LHCN-M2 (cell line): ENCODE measurements at regions not wholly inside any gene's neighbourhood (a gene's known extent, or its start where the extent isn't known, plus 50 kb on each side); places are given as distances from the start of the nearest gene placed in this dataset.

ENCODE experiments used
- DNase-seq: peaks from one replicate; pipeline ENCODE4 v3.0.0-alpha.2; 2012; ENCODE audit warnings: low read depth

DNA sequence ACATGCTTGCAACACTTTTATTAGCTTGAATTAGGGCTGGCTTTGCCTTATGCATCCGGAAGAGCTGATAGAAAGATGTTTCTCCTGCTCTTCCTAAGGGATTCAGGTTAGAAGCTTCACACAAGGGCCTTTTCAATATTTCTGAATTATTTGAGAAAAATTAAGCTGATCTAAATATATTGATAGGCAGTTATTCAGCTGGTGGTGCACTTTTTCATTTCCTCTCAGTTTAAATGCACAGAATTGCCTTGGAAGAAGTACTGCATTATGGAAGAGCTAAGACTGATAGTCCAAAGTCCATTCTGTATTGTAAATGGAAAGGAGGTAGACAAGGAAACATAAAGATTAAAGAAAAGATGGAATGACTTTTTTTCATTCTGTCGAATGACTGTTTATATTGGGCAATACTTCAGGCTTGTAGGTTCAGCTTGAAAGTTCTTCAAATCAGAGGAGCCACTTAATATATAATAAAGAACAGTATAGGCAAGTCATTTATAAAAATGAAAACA, 398.4 kb upstream of the B3GALT2 start:
- no peak for DNase-seq

DNA sequence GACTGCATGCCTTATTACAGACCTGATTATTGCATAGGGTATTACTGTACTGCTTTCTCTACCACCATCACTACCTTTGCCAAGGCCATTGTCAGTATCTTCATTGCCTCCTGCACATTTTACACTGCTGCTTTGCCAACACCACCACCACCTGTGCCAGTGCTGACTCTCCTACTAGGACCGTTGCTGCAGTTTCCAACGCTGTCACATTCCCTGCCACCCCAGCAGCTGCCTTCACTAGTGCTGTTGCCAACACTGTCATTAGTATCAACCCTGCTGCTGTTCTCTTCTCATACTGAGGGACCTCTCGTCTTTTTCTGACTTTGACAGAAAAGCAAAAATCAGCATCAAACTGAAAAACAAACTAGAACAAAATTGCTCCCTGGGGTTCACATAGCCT, 394.9 kb upstream of the B3GALT2 start:
- DNase-seq: no peak

GRCh38 chr1:193580419-193580818, 394.0 kb upstream of the B3GALT2 start:
- no peak for DNase-seq

DNA sequence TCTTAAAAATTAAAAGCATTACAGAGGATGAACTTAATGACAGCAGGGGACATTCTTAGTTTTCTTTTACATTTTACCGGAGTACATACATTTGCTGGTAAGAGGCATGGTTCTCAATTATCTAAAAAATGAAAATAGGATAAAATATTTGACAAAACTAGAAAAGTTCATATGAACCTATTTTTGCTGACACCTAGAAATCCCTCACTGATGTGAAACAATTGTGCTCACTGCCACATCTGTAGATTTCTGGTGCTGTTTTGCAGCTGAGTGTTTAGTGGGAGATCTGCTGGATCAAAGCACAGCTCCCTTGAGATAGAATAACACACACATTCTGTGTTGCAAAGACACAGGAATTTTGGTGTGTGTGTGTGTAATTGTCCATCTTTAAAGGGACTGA, 392.9 kb upstream of the B3GALT2 start:
- no peak for DNase-seq

DNA sequence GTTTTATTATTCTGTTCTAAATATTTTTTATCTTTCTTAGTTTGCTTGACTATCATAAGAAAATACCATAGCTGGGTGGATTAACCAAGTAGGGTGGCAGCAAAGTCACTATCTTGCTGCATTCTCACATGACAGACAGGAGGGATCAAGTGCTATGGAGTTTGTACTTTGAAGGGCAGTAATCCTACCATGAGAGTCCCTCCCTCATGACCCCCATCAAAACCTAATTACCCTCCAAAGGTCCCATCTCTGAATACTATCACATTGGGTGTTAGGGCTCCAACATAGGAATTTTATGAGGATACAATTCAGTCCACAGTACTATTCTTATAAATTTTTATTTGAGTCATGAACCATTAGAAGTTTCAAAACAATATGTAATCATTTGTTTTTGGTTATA, 388.5 kb upstream of the B3GALT2 start:
- no peak for DNase-seq

GRCh38 chr1:193569983-193570269, 383.5 kb upstream of the B3GALT2 start:
- no peak for DNase-seq

DNA sequence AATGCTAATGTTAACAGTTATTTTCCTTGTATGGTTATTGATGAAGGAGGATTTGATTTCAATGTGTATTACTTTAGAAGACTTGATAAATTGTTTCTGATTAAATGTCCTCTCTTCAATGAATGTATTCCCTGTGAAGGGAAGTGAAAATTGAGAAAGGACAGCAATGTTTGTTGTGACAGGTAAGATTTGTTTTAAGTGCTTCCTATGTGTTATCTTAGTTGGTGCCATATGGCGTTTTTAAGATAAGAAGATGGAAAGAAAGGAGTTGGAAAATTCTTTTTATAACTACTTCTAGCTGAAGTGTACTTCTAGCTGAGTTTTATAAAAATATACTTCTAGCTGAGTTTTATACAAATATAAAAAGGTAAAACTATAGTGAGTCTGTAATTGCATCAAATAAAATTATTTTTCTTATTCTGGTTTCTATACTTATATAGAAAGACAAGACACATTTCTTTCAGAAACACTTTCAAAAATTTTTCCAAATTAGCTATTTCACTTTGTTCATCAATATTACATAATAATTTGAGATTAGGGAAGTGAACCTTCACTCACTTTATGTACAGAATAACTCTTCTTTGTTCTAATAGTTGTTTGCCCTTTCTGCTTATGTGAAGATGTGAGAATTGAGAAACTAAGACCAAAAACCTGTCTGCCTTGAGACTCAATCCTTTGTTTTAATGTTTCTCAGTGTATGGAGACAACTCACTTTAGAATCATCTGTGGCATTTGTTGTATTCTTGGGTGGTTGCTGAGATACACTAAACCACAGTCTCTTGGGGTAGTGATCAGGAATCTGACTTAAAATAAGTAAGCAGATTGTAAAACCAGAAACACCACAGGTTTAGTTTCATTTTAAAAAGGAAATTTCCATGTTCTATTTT, 382.9 kb upstream of the B3GALT2 start:
- peak; percentile 96 for DNase-seq

DNA sequence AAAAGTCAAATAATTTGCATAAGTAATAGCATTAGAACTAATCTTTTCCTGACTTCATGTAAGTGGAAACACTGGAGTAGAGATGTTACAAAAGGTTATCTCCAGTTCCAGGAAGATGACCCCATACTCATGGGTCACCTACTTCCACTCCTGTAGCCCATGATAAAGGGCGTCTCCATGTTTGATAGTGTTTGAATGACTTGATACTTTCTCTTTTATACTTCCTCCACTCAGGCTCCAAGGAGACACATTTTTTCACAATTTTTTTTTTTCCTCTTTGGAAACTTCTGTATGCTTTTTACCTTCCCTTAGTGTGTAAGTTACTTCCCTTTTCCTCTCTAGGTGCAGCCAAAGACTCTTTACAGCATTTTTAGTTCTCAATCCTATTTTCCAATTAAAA, 382.1 kb upstream of the B3GALT2 start:
- no peak for DNase-seq

GRCh38 chr1:193567937-193568336, 381.5 kb upstream of the B3GALT2 start:
- DNase-seq: no peak

GRCh38 chr1:193566735-193567134, 380.3 kb upstream of the B3GALT2 start:
- no peak for DNase-seq

- no peak for DNase-seq
Measured at GRCh38 chr1:193565971-193566577, 379.7 kb upstream of the B3GALT2 start.

GRCh38 chr1:193562121-193562520, 375.7 kb upstream of the B3GALT2 start:
- no peak for DNase-seq

DNA sequence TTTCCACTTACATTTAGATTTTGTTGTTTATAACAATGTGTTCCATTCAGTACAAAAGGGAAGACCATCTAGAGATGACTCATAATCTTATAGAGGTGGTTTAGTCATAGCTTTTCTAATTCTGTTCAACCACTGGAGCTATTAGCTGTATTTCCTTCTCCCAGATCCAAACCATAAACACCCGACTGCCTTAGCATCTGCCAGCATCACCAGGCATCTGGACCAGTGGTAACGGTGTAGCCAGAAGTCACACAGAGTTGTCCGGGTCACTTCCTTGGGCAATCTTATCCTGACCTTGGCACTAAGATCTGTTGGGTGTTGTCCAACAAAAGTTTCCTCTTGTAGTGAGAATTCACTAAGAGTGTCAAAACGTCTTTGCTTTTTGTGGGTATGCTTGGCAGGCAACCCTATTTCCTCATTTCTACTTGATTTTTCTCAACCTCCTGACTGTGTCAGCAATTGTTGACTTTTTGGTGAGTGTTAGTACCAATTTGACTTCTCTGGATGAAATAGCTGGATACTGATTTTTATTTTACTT, 372.1 kb upstream of the B3GALT2 start:
- DNase-seq: peak; percentile 95

- no peak for DNase-seq
Measured at GRCh38 chr1:193555662-193556441, 369.4 kb upstream of the B3GALT2 start.

DNA sequence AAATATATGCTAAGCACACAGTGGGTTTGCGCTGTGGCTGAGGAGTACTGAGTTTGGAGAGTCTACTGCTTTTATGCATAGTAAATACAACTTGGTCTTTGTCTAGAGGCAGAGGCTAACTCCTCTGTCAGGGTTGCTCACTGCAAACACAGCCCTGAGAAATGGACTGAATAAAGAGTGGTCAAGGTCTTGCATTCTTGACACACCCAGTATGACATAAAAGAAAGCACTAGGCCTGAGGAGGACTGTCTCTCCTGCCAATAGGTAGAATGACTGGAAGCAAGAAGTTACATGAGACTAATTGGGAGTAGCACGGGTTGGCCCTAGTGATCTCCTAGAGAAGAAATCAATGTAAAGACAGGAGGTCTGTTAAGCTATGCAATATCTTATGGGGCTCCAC, 367.2 kb upstream of the B3GALT2 start:
- DNase-seq: no peak

DNA sequence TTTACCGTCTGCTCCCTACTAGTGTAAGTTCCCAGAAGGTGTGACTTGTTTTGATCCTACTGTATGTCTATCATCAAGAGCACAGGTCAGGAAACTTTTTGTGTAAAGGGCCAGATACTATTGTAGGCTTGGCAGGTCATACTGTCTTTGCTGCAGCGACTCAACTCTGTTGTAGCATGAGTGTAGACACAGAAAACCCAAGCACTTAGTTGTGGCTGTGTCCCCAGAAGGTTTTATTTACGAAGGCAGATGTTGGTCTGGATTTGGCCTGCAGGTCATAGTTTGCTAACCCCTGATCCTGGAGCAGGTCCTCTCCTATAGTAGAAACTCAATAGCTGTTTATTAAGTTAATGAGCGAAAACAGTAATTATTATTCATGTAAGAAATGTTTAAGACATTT, 365.9 kb upstream of the B3GALT2 start:
- no peak for DNase-seq

DNA sequence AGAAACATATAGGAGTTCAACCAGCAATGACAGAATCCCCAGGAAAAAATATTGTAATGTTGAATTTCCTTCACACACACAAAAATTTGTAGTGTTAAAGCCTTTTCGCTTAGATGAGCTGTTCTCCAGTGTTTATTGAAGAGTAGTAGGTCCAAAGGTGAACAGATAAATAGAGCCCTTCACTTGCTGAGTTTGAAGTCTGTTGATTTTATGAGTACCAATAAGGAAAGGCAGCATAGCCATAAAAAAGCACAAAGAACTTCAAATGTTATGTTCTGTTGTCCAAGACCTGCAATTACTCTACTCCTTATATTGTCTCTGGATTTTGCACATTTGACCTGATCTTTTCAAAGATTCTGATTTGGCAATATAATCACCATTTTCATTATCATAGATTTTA, 362.7 kb upstream of the B3GALT2 start:
- DNase-seq: no peak

- no peak for DNase-seq
Measured at GRCh38 chr1:193545171-193545570, 358.8 kb upstream of the B3GALT2 start.

GRCh38 chr1:193543259-193543658, 356.8 kb upstream of the B3GALT2 start:
- no peak for DNase-seq

- DNase-seq: peak; percentile 3
Measured at GRCh38 chr1:193542690-193543089, 356.3 kb upstream of the B3GALT2 start.

DNA sequence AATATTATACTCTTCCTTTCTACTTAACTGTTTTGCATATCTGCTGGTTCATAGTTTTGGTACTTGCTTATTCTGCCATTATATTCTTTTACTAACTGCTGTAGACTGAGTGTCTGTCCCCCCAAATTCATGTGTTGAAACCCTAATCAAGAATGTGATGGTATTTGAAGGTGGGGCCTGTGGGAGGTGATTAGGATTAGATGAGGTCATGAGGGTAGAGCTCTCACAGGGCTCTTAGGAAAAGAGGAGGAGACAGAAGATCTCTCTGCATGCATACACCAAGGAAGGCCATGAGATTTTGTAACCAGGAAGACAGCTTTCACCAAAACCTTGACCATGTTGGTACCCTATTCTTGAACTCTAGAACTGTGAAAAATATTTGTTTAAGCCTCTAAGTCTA, 354.1 kb upstream of the B3GALT2 start:
- no peak for DNase-seq
